Glutamatergic neuron (in vitro differentiated cells): ENCODE measurements at regions not wholly inside any gene's neighbourhood (a gene's known extent, or its start where the extent isn't known, plus 50 kb on each side); places are given as distances from the start of the nearest gene placed in this dataset.

Experiments
- DNase-seq: peaks from one replicate; pipeline ENCODE4 v3.0.0; 2022
- H3K27ac Mint-ChIP-seq: one replicate; pipeline ENCODE4 v1.8.0; 2020; ENCODE audit warnings: mild to moderate bottlenecking, mixed read lengths, inconsistent platforms; ENCODE audit not compliant: unreplicated experiment
- H3K27me3 Mint-ChIP-seq: one replicate; pipeline ENCODE4 v1.8.0; 2020; ENCODE audit warnings: mild to moderate bottlenecking, moderate library complexity, mixed read lengths, inconsistent platforms; ENCODE audit not compliant: unreplicated experiment
- H3K36me3 Mint-ChIP-seq: one replicate; pipeline ENCODE4 v1.8.0; 2020; ENCODE audit warnings: mild to moderate bottlenecking, mixed read lengths, inconsistent platforms; ENCODE audit not compliant: unreplicated experiment
- H3K4me1 Mint-ChIP-seq: one replicate; pipeline ENCODE4 v1.8.0; 2020; ENCODE audit warnings: mild to moderate bottlenecking, low read depth, mixed read lengths, inconsistent platforms; ENCODE audit not compliant: unreplicated experiment
- H3K4me3 Mint-ChIP-seq: one replicate; pipeline ENCODE4 v1.8.0; 2020; ENCODE audit warnings: mild to moderate bottlenecking, mixed read lengths, inconsistent platforms; ENCODE audit not compliant: unreplicated experiment
- H3K9me3 Mint-ChIP-seq: one replicate; pipeline ENCODE4 v1.8.0; 2020; ENCODE audit warnings: mild to moderate bottlenecking, moderate library complexity, mixed read lengths, inconsistent platforms; ENCODE audit not compliant: unreplicated experiment
- CTCF ChIP-seq: fragments of 200-600 bp; sonication (generic); IDR thresholded peaks from one replicate; pipeline ENCODE4 v1.5.0; 2021; ENCODE audit not compliant: partially characterized antibody, unreplicated experiment

GRCh38 chr10:24784923-24785322 lies 61.2 kb upstream of the ARHGAP21 start:
- DNase-seq = no peak
- no peaks in the 10 kb centered on the region for H3K9me3 Mint-ChIP-seq
- no peaks in the 10 kb centered on the region for H3K36me3 Mint-ChIP-seq
- TF ChIP-seq CTCF = no peak
- H3K4me3 Mint-ChIP-seq = no peak overlapping the region
- H3K27ac Mint-ChIP-seq = no peak overlapping the region
- H3K27me3 Mint-ChIP-seq = no peaks in the 10 kb centered on the region
- H3K4me1 Mint-ChIP-seq = no peaks in the 10 kb centered on the region

GRCh38 chr10:24784061-24784460 lies 60.4 kb upstream of the ARHGAP21 start:
- H3K27me3 Mint-ChIP-seq = no peaks in the 10 kb centered on the region
- DNase-seq = no peak
- TF ChIP-seq CTCF = no peak

GRCh38 chr10:24783504-24783903 lies 59.8 kb upstream of the ARHGAP21 start:
- TF ChIP-seq CTCF = no peak
- no peaks in the 10 kb centered on the region for H3K27me3 Mint-ChIP-seq
- no peak overlapping the region for H3K27ac Mint-ChIP-seq
- no peak overlapping the region for H3K4me3 Mint-ChIP-seq
- H3K9me3 Mint-ChIP-seq = no peaks in the 10 kb centered on the region
- H3K36me3 Mint-ChIP-seq = no peaks in the 10 kb centered on the region
- no peak for DNase-seq
- no peaks in the 10 kb centered on the region for H3K4me1 Mint-ChIP-seq

More at GRCh38 chr10:24784061-24784460, 60.4 kb upstream of the ARHGAP21 start:
- Mint-ChIP-seq H3K36me3 (no peaks in the 10 kb centered on the region), H3K4me1 (no peaks in the 10 kb centered on the region), H3K27ac (no peak overlapping the region), H3K4me3 (no peak overlapping the region), H3K9me3 (no peaks in the 10 kb centered on the region)

- Mint-ChIP-seq H3K27ac (no peak overlapping the region), H3K27me3 (no peaks in the 10 kb centered on the region), H3K4me3 (no peak overlapping the region), H3K9me3 (no peaks in the 10 kb centered on the region), H3K4me1 (no peaks in the 10 kb centered on the region), H3K36me3 (no peaks in the 10 kb centered on the region)
- no peak for DNase-seq
- no peak for TF ChIP-seq CTCF
Measured at GRCh38 chr10:24779737-24780136, 56.0 kb upstream of the ARHGAP21 start.

GRCh38 chr10:24778298-24778697 lies 54.6 kb upstream of the ARHGAP21 start:
- Mint-ChIP-seq H3K27me3 (no peaks in the 10 kb centered on the region), H3K36me3 (no peaks in the 10 kb centered on the region), H3K4me1 (no peaks in the 10 kb centered on the region), H3K9me3 (no peaks in the 10 kb centered on the region), H3K4me3 (no peak overlapping the region), H3K27ac (no peak overlapping the region)
- DNase-seq = no peak
- no peak for TF ChIP-seq CTCF
